Prostate gland (tissue), 2 donors: ENCODE measurements at regions not wholly inside any gene's neighbourhood (a gene's known extent, or its start where the extent isn't known, plus 50 kb on each side); places are given as distances from the start of the nearest gene placed in this dataset.

Experiments
- DNase-seq: peaks from one replicate; pipeline ENCODE4 v3.0.0-alpha.2; 2019; ENCODE audit warnings: low spot score
- H3K27ac ChIP-seq, 2 donors: fragments of 200-600 bp; sonication (generic); 2 replicates each; pipeline ENCODE4 v1.5.1; 2017 to 2019
- H3K27me3 ChIP-seq: fragments of 200-600 bp; sonication (generic); replicated peaks from 2 replicates; pipeline ENCODE4 v1.5.1; 2019; ENCODE audit not compliant: insufficient read depth
- H3K36me3 ChIP-seq, 2 donors: fragments of 200-600 bp; sonication (generic); 1 replicate in 1 of 2; 2 replicates in 1 of 2; pipeline versions ENCODE4 v1.5.1 to v1.8.1; 2017 to 2019
- H3K4me1 ChIP-seq: fragments of 200-600 bp; sonication (generic); replicated peaks from 2 replicates; pipeline ENCODE4 v1.5.1; 2019
- H3K4me3 ChIP-seq, 2 donors: fragments of 200-600 bp; sonication (generic); 2 replicates each; pipeline ENCODE4 v1.5.1; 2017 to 2019
- H3K9me3 ChIP-seq: fragments of 200-600 bp; sonication (generic); 2 replicates; pipeline ENCODE4 v1.5.1; 2017
- POLR2A ChIP-seq: fragments of 450-650 bp; IDR thresholded peaks from one replicate; pipeline ENCODE4 v1.6.1; 2016; ENCODE audit warnings: antibody characterized with exemption, mild to moderate bottlenecking
- POLR2AphosphoS5 ChIP-seq: sonication (generic); formaldehyde crosslinking; IDR thresholded peaks from one replicate; pipeline ENCODE4 v1.6.1; 2017; ENCODE audit warnings: antibody characterized with exemption
- WGBS: methylation state at CpG from one replicate; pipeline ENCODE4 v1.1.5; 2018; 5-methylcytosine and 5-hydroxymethylcytosine counted together
- intact Hi-C: fragments of 100-400 bp; cut with DNase I; formaldehyde crosslinking; loops from one replicate; pipeline ENCODE4 v1.14.2; 2022
- TF ChIP-seq, protein P1 (sequence below), 4 experiments: fragments of 200-600 bp in 2 of 4; fragments of 450-650 bp in 2 of 4; sonication (generic) in 2 of 4; IDR thresholded peaks; 1 replicate in 3 of 4; 2 replicates in 1 of 4; pipeline ENCODE4 v1.5.1; 2016 to 2019; ENCODE audit warnings: antibody characterized with exemption in 4 of 4, mild to moderate bottlenecking in 2 of 4, moderate library complexity in 2 of 4

DNA sequence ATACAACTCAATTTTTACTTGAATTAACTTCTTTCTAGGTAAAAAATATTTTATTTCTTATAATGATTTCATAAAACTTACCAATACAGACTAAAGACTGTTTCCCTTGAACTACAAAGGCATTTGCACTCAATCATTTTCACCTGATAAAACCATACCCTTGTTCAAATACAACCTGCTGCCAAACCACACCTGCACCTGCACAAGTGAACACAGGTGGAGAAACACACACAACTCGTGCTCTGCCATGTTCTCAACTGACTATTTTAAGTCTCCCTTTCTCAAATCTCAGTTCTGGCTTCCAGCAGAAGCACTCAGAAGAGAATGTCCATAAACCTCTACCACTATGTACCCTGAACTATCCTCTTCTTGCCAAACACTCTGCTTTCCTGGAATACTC is 1892.1 kb downstream of the MAT2B start:
- H3K9me3 ChIP-seq = no peaks in the 10 kb centered on the region
- no peaks in the 10 kb centered on the region for H3K36me3 ChIP-seq
- no peak for DNase-seq
- H3K4me1 ChIP-seq = no peaks in the 10 kb centered on the region
- H3K4me3 ChIP-seq = no peak overlapping the region
- no peak overlapping the region for H3K27ac ChIP-seq
- WGBS = 39% methylated on average over 1 of the region's 1 CpG
- TF ChIP-seq, protein P1, sequence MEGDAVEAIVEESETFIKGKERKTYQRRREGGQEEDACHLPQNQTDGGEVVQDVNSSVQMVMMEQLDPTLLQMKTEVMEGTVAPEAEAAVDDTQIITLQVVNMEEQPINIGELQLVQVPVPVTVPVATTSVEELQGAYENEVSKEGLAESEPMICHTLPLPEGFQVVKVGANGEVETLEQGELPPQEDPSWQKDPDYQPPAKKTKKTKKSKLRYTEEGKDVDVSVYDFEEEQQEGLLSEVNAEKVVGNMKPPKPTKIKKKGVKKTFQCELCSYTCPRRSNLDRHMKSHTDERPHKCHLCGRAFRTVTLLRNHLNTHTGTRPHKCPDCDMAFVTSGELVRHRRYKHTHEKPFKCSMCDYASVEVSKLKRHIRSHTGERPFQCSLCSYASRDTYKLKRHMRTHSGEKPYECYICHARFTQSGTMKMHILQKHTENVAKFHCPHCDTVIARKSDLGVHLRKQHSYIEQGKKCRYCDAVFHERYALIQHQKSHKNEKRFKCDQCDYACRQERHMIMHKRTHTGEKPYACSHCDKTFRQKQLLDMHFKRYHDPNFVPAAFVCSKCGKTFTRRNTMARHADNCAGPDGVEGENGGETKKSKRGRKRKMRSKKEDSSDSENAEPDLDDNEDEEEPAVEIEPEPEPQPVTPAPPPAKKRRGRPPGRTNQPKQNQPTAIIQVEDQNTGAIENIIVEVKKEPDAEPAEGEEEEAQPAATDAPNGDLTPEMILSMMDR (IDR thresholded peaks at IDR 0.05) = no peak
- TF ChIP-seq POLR2A (no peak), POLR2AphosphoS5 (no peak)
- intact Hi-C loops = no loop called here
- H3K27me3 ChIP-seq = no peaks in the 10 kb centered on the region

DNA sequence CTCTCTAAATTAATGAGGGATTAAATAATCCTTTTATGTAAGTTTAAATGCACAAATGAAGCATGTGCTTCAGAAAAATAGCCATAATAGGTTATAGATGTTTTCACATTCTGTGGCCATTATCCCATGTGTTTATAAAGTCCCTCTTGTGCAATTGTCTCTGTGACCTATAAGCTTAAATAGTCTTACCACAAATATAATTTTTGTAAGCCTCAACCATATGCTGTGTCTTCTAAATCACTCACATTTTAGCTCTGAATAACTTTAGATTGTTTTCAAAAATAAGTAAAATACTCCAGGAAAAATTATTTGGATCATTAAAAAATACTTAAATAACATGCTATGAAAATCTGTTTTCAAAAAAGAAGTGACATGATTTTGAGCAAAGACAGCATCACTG is 1894.7 kb downstream of the MAT2B start:
- H3K27ac ChIP-seq = no peak overlapping the region
- intact Hi-C loops = no loop called here
- H3K4me3 ChIP-seq = no peak overlapping the region
- DNase-seq = no peak
- no peaks in the 10 kb centered on the region for H3K9me3 ChIP-seq
- no peaks in the 10 kb centered on the region for H3K36me3 ChIP-seq
- no peaks in the 10 kb centered on the region for H3K4me1 ChIP-seq
- no peaks in the 10 kb centered on the region for H3K27me3 ChIP-seq
- TF ChIP-seq, protein P1 (IDR thresholded peaks at IDR 0.05) = no peak
- TF ChIP-seq POLR2AphosphoS5 = no peak
- no peak for TF ChIP-seq POLR2A

- Histone ChIP-seq H3K4me3 (no peak overlapping the region), H3K36me3 (no peaks in the 10 kb centered on the region), H3K9me3 (no peaks in the 10 kb centered on the region), H3K27ac (no peak overlapping the region), H3K4me1 (no peaks in the 10 kb centered on the region), H3K27me3 (no peaks in the 10 kb centered on the region)
- TF ChIP-seq, protein P1 (IDR thresholded peaks at IDR 0.05) = no peak
- no peak for TF ChIP-seq POLR2AphosphoS5
- no peak for TF ChIP-seq POLR2A
- intact Hi-C loops = no loop called here
- no peak for DNase-seq
- 77% methylated on average over 2 of the region's 2 CpGs for WGBS
Observed at GRCh38 chr5:165404917-165405316, 1899.5 kb downstream of the MAT2B start.

- Histone ChIP-seq H3K27me3 (no peaks in the 10 kb centered on the region), H3K4me1 (no peaks in the 10 kb centered on the region), H3K4me3 (no peak overlapping the region), H3K9me3 (no peaks in the 10 kb centered on the region), H3K36me3 (no peaks in the 10 kb centered on the region), H3K27ac (no peak overlapping the region)
- TF ChIP-seq, protein P1 (IDR thresholded peaks at IDR 0.05) = no peak
- TF ChIP-seq POLR2AphosphoS5 = no peak
- no peak for TF ChIP-seq POLR2A
- intact Hi-C loops = no loop called here
- 84% methylated on average over 1 of the region's 1 CpG for WGBS
- no peak for DNase-seq
Observed at GRCh38 chr5:165405340-165405739, 1899.9 kb downstream of the MAT2B start.

- Histone ChIP-seq H3K9me3 (no peaks in the 10 kb centered on the region), H3K27ac (no peak overlapping the region), H3K4me1 (no peaks in the 10 kb centered on the region), H3K27me3 (no peaks in the 10 kb centered on the region), H3K36me3 (no peaks in the 10 kb centered on the region), H3K4me3 (no peak overlapping the region)
- no peak for DNase-seq
- intact Hi-C loops = no loop called here
- TF ChIP-seq POLR2A (no peak), POLR2AphosphoS5 (no peak)
- TF ChIP-seq, protein P1 (IDR thresholded peaks at IDR 0.05) = no peak
- WGBS = 98% methylated on average over 3 of the region's 3 CpGs
Observed at GRCh38 chr5:165407352-165407751, 1901.9 kb downstream of the MAT2B start.
